NT2/D1 (cell line): ENCODE measurements at regions not wholly inside any gene's neighbourhood (a gene's known extent, or its start where the extent isn't known, plus 50 kb on each side); places are given as distances from the start of the nearest gene placed in this dataset.

Source experiments
- SUZ12 ChIP-seq: IDR thresholded peaks from 2 replicates; pipeline ENCODE4 v1.6.1; 2011; ENCODE audit not compliant: insufficient read length, insufficient read depth; ENCODE audit errors: extremely low read depth
- YY1 ChIP-seq: IDR thresholded peaks from 2 replicates; pipeline ENCODE4 v1.6.1; 2011; ENCODE audit not compliant: insufficient read length, insufficient read depth
- ZNF274 ChIP-seq: IDR thresholded peaks from 2 replicates; pipeline ENCODE4 v1.6.1; 2011; ENCODE audit warnings: mild to moderate bottlenecking, low read depth, low read length

GRCh38 chr2:63697160-63697559 lies 108.4 kb downstream of the MDH1 start:
- no peak for TF ChIP-seq SUZ12
- TF ChIP-seq YY1, result no peak
- TF ChIP-seq ZNF274, result no peak
